Hypothalamus (tissue), 51 donors: ENCODE measurements at regions not wholly inside any gene's neighbourhood (a gene's known extent, or its start where the extent isn't known, plus 50 kb on each side); places are given as distances from the start of the nearest gene placed in this dataset.
"Not testable (repeated sequence)": the region's sequence is repeated elsewhere in the genome, so short reads cannot be mapped to it uniquely, and the experiment has no call there.

Experiments used
- DNase-seq, 51 donors: peaks; one replicate each; lab custom pipeline; 2025; lab: John Stamatoyannopoulos, UW

DNA sequence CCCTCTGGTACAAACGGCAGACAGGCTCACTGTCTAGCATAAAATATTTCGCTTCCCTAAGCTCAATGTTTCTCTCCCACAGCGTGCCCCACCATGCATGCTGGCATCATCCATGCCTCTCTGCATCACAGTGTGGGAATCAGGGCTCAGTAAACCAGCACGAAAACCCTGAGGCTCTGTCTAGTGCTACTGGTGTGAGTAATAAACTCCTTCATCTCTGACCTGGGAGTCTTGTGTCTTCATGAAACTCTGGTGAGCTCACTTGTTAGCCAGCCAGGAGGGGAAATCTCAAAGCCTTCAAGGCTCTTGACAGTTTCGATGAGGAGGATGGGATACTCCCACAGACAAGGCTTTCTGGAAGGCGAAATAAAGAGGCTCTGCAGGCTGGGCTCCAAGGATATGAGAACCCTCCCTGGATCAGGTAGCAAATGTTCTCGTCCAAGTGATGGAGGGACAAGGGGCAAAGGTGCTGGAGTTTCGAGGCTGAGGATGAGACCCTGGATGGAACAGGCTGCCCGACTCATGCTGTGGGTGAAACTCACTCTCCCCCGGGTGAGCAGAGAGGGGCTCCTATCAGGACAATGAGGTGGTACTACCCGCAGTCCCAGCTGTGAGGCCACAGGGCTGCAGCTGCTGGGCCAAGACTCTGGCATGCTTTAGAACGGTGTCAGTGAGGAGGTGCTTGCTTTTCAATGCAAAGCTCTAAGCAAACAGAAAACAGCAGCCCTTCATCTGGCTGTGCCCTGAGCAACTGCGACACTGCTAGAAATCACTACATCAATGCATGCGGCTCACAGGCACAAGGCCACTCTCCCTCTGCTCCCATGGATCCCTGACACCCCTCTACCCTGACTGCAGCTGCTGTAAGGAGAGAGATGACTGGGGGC is 69.3 kb downstream of the SHANK2 start:
- DNase-seq = no peak

DNA sequence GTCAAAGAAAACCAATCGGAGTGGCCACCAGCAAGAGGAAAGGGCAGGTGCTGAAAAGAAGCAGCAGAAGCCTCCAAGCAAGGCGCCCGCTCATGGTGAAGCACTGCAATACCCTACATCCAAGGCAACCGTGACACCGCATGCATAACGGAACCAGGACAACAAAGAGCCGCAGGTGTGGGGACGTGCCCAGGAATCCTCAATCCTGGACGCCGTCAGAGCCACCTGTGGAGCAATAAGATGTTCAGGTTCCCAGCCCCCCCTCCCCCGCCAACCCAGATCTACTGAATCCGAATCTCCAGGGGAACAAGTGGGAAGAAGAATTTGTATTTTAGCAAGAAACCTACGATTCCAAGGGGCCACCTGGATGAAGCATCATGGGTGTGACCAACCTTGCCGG is 70.8 kb downstream of the SHANK2 start:
- no peak for DNase-seq

DNA sequence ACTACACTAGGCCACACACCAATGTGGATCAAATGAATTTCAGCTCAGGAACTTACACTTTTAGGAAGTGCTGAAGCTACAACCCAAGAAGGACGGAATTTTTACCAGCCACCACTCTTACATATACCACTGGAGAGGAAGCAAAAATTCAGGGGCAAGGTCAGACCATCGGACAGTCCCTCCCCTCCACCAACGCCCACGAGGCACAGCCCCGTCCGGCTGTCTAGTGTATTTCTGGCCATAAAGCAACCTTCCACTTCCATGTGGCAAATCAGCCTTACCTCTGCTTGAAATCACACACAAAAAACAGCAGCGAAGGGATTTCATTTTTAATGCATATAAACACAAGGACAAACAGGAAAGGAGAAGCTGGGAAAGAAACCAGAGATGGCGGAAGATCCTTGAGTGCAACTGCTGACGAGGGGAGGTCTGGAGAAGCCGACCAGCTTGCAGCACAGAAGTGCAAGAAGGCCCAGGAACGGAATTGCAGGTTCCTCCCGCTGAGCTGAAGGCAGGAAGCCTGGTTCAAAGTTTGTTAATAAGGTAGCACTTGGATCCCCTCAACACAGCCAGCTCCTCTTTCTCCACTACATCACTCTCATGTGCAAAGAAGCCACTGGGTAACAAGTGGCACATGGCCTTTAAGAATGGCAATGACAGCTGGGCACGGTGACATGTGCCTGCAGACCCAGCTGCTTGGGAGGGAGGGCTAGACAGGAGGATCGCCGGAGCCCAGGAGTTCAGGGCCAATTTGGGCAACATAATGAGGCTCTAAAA is 71.5 kb downstream of the SHANK2 start:
- no peak for DNase-seq

DNA sequence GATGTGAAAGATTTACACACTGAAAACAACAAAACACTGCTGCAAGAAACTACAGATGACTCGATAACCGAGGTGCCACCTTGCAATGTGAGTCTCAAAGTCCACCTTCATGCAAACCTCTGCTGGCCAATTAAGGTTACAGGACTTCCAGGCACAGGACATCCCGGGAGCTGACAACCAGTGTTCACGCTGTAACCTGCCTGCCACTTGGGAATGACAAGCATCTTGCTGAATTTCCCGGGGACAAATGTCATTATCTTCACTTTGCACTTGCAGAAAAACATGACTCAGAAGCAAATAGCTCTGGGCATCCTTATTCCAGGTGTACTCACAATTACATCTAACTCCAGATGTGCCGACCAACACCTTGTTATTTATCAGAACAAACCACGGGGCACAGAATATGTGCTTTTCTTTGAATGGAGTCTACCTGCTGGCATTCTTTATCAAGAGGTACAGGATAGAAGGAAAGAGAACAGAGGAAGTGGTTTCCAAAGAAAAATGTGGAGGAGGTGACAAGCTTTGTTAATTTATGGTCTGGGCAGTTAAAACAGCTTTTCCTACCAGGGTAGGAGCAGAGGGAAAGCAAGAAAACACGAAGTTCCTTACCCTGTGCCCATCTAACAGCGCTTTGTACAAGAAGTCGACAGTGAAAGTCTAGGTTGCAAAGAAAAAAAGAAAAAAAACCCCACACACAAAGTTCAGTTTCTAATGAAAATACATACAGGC is 72.3 kb downstream of the SHANK2 start:
- DNase-seq = no peak

DNA sequence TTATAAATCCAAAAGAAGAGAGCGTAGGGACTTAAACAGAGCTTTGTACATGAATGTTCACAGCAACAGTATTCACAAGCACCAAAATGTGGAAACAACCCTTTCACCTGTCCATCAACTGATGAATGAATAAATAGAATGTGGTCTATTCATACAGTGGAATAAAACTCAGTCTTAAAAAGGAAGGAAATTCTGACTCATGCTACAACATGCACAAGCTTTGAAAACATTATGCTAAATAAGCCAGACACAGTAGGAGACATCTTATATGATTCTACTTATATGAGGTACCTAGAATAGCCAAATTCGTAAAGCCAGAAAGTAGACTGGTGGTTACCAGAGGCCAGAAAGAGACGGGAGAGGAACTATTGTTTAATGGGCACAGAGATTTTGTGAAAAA is 74.3 kb downstream of the SHANK2 start:
- no peak for DNase-seq

DNA sequence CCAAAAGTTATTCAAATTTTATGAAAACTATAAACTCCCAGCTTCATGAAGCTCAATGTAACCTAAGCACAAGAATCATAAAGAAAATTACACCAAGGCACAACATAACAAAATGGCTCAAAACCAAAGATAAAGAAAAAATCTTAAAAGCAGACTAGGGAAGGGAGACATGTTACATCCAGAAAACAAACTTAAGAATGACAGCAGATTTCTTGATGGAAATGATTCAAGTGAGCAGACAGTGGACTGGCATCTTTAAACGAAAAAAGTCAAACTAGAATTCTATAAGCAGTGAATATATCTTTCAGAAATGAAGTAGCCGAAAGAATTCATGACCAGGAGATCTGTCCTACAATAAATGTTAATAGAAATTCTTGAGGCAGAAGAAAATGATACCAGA is 75.6 kb downstream of the SHANK2 start:
- no peak for DNase-seq

DNA sequence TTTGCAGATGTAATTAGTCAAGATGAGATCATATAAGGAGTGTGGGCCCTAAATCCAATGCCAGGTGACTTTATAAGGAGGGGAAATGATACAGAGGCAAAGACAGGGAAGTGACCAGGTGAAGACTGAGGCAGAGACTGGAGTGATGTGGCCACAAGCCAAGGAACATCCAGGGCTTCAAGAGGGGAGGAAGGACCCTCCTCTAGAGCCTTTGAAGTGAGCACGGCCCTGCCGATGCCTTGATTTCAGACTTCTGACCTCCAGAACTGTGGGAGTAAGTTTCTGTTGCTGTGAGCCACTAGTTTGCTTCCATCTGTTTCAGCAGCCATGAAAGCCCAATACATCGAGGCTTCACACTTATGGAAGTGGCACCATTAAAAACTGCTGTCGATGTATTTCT is 78.7 kb downstream of the SHANK2 start:
- DNase-seq = no peak

DNA sequence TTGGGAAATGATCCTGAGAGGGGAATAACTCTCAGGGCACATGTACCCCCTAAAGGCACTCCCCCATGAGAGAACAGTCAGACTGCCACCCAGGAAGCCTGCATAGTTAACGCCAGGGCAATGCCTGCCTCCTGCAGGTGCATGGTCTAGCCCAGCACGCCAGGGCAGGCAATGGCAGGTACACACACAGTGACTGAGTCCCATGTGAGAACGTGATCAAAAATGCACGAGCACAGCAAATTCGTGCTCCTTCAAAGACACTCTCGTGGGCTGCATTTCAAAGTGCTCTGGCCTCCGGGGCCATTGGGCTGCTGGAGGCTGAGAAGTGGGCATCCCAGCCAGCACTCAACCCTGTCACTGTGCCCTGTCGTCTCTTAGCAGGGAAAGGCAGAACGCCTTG is 79.7 kb downstream of the SHANK2 start:
- no peak for DNase-seq

DNA sequence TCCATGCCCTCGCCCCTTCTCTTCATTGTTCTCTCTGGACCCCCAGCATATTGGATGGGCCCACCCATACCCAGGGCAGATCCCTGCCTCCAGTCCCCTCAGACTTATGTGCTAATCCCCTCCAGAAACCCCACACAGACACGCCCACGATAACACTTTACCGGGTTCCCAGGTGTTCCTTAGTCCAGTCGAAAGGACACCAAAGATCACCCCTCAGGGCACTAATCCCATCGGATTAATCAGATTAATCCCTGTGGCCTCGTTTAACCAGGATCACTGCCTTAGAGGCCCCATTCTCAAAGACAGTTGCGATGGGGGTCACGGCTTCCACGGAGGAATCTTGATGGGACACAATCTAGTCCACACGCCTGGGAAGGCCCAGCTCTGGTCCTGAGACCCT is 80.8 kb downstream of the SHANK2 start:
- no peak for DNase-seq

DNA sequence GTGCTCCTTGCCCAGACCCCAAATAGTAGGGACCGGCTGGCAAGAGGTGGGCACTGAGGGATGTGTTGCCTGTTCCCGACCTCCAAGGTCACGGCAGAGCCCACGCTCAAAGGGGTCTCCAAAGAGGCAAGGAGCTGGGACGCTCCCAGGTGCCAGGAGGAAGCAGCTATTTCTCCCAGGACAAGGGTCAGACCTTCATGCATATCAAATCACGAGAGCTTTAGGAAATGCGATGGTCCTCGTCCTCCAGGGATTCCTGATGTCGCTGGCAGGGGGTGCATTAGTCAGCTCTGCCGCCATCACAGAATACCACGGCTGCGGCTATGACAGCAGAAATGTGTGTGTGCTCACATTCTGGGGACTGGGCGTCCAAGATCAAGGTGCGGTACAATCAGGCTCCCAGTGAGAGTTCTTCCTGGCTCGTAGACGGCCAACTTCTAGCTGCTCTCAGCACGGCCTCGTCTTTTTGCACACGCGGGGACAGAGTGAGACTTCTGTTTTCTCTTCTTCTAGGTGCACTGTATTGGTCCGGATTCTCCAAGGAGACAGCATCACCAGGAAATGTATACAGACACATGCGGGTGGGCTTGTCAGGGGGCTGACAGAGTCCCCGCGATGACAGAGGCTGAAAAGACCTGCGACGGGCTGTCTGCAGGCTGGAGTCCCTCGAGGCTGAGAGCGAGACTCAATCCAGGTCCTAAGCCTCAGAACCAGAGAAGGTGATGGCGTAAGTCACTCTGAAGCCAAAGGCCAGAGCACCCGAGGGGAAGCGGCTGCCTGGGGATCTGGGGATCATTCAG is 81.6 kb downstream of the SHANK2 start:
- no peak for DNase-seq

DNA sequence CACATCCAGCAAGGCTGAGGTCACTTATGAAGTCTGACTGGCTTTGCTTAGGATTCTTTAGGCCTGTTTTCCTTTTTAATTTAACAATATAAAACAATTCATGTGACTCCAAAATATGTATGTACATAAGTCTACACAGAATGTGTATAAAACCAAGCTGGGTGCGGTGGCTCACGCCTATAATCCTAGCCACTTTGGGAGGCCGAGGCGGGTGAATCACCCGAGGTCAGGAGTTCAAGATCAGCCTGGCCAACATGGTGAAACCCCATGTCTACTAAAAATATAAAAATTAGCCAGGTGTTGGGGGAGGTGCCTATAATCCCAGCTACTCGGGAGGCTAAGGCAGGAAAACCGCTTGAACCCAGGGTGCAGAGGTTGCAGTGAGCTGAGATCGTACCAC is 83.1 kb downstream of the SHANK2 start:
- no peak for DNase-seq

DNA sequence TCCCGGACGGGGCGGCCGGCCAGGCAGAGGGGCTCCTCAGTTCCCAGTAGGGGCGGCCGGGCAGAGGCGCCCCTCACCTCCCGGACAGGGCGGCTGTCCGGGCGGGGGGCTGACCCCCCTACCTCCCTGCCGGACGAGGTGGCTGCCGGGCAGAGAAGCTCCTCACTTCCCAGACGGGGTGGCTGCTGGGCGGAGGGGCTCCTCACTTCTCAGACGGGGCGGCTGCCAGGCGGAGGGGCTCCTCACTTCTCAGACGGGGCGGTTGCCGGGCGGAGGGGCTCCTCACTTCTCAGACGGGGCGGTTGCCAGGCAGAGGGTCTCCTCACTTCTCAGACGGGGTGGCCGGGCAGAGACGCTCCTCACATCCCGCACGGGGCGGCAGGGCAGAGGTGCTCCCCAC is 84.6 kb downstream of the SHANK2 start:
- not testable (repeated sequence) for DNase-seq

DNA sequence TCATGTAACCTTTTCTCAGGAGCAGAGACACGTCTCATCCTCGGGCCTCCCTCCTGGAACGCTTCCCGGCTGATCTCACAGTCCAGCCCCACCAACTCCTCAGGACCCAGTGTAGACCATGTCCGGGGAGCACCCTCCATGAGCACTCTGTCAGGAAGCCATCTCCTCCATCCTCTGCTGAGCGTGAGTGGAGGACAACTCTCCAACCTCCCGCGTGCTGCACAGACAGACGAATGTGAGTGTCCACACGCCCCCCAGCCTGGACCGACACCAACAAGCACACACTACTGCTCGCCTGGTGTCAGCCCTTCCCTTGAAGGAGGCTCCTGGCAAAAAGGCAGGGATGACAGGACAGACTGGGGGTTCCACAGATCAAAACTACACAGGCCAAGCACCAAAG is 86.6 kb downstream of the SHANK2 start:
- DNase-seq = no peak

DNA sequence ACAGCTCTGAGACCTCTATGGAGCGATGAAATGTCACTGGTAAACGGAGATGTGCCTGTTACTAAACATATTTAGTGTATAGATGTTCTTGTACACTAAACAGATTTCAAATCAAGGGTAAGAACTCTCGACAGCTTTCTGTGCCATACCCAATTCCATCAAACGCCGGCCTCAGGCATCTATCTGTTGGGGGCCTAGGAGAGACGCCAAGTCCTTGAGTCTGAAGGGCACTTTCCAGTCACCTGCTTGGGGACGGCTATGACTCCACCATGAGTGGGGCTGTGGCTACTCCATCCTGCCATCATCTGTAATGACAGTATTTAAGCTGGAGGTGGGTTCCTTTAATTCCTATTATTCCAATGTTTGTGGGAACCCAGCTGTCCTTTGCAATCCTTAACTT is 87.8 kb downstream of the SHANK2 start:
- no peak for DNase-seq

DNA sequence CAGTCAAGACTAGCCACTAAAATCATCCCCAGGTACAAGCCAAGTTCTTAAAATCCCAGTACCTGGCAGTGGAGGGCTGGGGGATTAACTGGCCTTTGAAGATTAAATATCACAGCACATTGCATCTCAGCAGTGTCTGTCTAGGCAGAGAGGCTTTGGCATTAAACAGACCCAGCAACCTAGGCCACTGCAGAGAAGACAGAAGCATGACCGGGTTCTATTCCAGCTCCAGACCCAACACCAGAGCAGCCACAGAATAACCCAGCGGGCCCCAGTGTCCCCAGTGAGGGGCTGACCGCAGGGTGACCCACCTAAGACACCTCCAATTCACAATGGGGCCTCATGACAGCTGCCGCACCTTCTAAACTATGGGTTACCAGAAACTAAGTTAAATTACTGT is 88.2 kb downstream of the SHANK2 start:
- DNase-seq = no peak

DNA sequence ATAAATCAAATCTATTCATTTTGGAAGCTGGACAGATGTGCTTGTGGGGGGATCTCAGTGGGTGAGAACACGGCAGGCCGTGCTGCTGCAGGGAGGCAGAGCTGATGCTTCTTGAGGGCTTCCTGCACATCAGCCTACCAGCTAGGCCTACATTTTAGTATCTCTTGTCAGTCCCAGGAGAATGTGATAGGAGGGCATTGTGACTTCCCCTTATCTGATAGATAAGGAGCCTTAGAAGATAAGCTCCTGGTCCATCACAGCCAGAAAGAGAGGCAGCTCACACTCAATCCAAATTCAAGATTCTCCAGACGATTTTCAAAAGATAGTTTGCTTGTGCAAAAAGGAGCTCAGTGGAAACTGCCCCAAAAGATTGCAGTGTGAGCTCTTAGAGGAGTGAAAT is 89.0 kb downstream of the SHANK2 start:
- no peak for DNase-seq

DNA sequence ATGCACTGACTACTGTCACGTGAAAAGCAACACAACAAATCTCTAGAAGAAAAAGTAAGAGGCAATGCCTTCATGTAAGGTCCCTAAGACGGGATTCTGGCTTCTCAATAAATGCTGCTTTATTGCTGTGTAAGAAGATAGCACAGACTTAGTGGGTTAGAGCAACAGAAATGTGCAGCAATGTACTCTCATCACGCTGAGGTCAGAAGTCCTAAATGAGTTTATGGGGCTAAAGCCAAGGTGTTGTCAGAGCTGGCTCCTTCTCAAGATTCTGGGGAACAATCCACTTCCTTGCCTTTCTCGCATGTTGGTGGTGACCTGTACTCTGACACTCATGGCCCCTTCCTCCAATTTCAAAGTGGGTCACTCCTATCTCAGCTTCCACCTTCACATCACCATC is 93.4 kb downstream of the SHANK2 start:
- no peak for DNase-seq

DNA sequence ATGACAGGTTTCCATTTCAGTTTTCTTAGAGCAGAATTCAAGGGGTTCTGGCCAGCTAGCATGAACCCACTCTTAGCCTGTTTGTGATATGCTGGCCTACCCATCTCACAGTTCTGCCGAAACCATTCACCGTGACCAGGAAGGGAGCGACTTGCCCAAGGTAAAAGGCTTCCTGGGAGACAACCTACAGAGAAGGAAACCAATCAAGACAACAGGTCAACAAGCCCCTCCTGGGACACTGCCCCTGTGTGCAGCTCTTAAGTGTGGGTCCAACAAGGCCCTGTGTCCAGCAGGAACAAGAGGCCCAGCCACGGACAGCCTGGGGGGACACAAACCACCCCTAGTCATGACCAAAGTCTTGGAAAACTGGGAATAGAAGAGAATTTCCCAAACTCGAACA is 94.7 kb downstream of the SHANK2 start:
- DNase-seq = not testable (repeated sequence)

DNA sequence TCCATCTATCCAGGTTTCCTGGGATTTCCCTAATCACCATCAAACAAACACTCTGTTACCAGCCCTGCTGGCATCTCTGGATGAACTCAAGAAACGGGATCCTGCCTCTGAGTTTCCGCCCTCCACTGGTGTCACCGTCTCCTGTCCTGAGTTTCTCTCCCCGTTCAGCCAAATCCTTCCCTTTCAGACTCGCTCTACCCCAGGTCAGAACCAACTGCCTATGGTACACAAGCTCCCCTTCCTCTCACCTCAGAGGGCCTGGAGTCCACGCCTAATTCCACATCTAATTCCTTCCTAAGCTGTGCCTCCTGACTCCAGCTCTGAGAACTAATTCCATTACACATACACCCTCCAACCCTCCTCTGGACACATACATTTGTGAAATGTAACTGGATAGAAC is 96.1 kb downstream of the SHANK2 start:
- no peak for DNase-seq

DNA sequence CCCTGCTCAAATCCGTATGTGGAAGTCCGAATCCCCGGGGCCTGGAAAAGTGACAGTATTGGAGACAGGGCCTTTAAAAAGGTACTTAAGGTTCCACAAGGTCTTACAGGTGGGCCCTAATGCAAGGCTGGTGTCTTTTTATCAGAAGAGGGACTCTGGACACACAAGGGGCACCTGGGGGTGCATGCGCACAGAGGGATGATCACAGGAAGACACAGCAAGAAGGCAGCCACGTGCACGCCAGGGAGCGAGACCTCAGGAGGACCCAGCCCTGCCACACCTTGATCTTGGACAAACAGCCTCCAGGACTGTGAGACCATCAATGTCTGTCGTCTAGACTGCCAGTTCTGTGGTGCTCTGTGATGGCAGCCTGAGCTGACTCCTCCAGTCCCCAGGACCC is 96.5 kb downstream of the SHANK2 start:
- DNase-seq = no peak
